Gastroesophageal sphincter (tissue), 3 donors: ENCODE measurements at regions not wholly inside any gene's neighbourhood (a gene's known extent, or its start where the extent isn't known, plus 50 kb on each side); places are given as distances from the start of the nearest gene placed in this dataset.

ENCODE experiments used
- POLR2AphosphoS5 ChIP-seq: sonication (generic); formaldehyde crosslinking; IDR thresholded peaks from one replicate; pipeline ENCODE4 v1.6.1; 2017; ENCODE audit warnings: antibody characterized with exemption
- TF ChIP-seq, protein P1 (sequence below), 4 experiments: fragments of 200-600 bp in 2 of 4; fragments of 450-650 bp in 2 of 4; sonication (generic) in 1 of 4; IDR thresholded peaks; one replicate each; pipeline ENCODE4 v1.5.1; 2017 to 2019; ENCODE audit warnings: antibody characterized with exemption in 4 of 4, mild to moderate bottlenecking in 2 of 4, moderate library complexity in 2 of 4

DNA sequence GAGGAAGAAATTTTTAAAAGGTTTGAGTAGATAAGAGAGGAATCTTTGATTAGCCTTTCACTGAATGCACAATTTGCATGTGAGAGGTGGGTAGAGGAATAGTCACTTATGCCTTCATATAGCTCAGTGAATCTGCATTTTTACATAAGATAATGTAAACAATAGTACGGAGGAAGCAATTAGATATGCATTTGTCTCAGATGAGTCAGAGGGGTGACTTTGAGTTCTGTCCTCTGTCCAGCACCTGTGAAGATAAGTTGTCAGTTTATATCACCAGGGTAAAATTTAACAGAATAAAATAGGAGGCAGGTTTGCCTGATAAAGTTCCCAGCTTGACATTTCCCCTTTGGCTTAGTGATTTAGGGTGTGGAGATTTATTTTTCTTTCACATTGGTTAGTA, 841.9 kb downstream of the PCDH18 start:
- no peak for TF ChIP-seq POLR2AphosphoS5
- TF ChIP-seq, protein P1, sequence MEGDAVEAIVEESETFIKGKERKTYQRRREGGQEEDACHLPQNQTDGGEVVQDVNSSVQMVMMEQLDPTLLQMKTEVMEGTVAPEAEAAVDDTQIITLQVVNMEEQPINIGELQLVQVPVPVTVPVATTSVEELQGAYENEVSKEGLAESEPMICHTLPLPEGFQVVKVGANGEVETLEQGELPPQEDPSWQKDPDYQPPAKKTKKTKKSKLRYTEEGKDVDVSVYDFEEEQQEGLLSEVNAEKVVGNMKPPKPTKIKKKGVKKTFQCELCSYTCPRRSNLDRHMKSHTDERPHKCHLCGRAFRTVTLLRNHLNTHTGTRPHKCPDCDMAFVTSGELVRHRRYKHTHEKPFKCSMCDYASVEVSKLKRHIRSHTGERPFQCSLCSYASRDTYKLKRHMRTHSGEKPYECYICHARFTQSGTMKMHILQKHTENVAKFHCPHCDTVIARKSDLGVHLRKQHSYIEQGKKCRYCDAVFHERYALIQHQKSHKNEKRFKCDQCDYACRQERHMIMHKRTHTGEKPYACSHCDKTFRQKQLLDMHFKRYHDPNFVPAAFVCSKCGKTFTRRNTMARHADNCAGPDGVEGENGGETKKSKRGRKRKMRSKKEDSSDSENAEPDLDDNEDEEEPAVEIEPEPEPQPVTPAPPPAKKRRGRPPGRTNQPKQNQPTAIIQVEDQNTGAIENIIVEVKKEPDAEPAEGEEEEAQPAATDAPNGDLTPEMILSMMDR (IDR thresholded peaks at IDR 0.05) = no peak
